Esophagus squamous epithelium (tissue), 4 donors: ENCODE measurements at regions not wholly inside any gene's neighbourhood (a gene's known extent, or its start where the extent isn't known, plus 50 kb on each side); places are given as distances from the start of the nearest gene placed in this dataset.

Experiments used
- POLR2A ChIP-seq, 4 donors: fragments of 450-650 bp; IDR thresholded peaks; one replicate each; pipeline ENCODE4 v1.6.1; 2017; ENCODE audit warnings: antibody characterized with exemption in 4 of 4, mild to moderate bottlenecking in 4 of 4, moderate library complexity in 3 of 4
- TF ChIP-seq, protein P1 (sequence below), 6 experiments: fragments of 450-650 bp in 4 of 6; fragments of 200-600 bp in 2 of 6; sonication (generic) in 2 of 6; IDR thresholded peaks; one replicate each; pipeline ENCODE4 v1.5.1; 2016 to 2019; ENCODE audit warnings: antibody characterized with exemption in 6 of 6, mild to moderate bottlenecking in 4 of 6, moderate library complexity in 4 of 6

DNA sequence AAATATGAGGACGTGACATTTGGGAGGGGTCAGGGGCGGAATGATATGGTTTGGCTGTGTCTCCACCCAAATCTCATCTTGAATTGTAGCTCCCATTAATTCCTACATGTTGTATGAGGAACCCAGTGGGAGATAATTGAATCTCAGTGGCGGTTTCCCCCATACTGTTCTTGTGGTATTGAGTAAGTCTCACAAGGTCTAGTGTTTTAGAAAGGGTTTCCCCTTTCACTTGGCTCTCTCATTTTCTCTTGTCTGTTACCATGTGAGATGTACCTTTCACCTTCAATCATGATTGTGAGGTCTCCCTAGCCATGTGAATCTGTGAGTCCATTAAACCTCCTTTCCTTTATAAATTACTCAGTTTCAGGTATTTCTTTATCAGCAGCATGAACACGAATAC lies 663.6 kb upstream of the CHRM3 start:
- TF ChIP-seq, protein P1, sequence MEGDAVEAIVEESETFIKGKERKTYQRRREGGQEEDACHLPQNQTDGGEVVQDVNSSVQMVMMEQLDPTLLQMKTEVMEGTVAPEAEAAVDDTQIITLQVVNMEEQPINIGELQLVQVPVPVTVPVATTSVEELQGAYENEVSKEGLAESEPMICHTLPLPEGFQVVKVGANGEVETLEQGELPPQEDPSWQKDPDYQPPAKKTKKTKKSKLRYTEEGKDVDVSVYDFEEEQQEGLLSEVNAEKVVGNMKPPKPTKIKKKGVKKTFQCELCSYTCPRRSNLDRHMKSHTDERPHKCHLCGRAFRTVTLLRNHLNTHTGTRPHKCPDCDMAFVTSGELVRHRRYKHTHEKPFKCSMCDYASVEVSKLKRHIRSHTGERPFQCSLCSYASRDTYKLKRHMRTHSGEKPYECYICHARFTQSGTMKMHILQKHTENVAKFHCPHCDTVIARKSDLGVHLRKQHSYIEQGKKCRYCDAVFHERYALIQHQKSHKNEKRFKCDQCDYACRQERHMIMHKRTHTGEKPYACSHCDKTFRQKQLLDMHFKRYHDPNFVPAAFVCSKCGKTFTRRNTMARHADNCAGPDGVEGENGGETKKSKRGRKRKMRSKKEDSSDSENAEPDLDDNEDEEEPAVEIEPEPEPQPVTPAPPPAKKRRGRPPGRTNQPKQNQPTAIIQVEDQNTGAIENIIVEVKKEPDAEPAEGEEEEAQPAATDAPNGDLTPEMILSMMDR (IDR thresholded peaks at IDR 0.05), result no peak
- no peak for TF ChIP-seq POLR2A (IDR thresholded peaks at IDR 0.05)
